Osteocyte (in vitro differentiated cells): ENCODE measurements at regions not wholly inside any gene's neighbourhood (a gene's known extent, or its start where the extent isn't known, plus 50 kb on each side); places are given as distances from the start of the nearest gene placed in this dataset.

Source experiments
- DNase-seq: peaks from one replicate; pipeline ENCODE4 v3.0.0; 2021; ENCODE audit warnings: mixed read lengths; ENCODE audit not compliant: unreplicated experiment; ENCODE audit errors: extremely low spot score
- H3K27ac Mint-ChIP-seq: one replicate; pipeline ENCODE4 v1.8.0; 2021; ENCODE audit warnings: mild to moderate bottlenecking, mixed read lengths; ENCODE audit not compliant: unreplicated experiment
- H3K27me3 Mint-ChIP-seq: one replicate; pipeline ENCODE4 v1.8.0; 2021; ENCODE audit warnings: mixed read lengths; ENCODE audit not compliant: unreplicated experiment
- H3K36me3 Mint-ChIP-seq: one replicate; pipeline ENCODE4 v1.8.0; 2021; ENCODE audit warnings: mixed read lengths; ENCODE audit not compliant: unreplicated experiment
- H3K4me1 Mint-ChIP-seq: one replicate; pipeline ENCODE4 v1.8.0; 2021; ENCODE audit warnings: mixed read lengths; ENCODE audit not compliant: unreplicated experiment
- H3K4me3 Mint-ChIP-seq: one replicate; pipeline ENCODE4 v1.8.0; 2021; ENCODE audit warnings: mild to moderate bottlenecking, moderate library complexity, mixed read lengths; ENCODE audit not compliant: unreplicated experiment
- H3K9me3 Mint-ChIP-seq: one replicate; pipeline ENCODE4 v1.8.0; 2021; ENCODE audit warnings: mixed read lengths; ENCODE audit not compliant: unreplicated experiment
- TF ChIP-seq, protein P1 (sequence below): fragments of 200-600 bp; sonication (generic); IDR thresholded peaks from 2 replicates; pipeline ENCODE4 v1.5.0; 2021; ENCODE audit warnings: antibody characterized with exemption, mild to moderate bottlenecking, moderate library complexity

DNA sequence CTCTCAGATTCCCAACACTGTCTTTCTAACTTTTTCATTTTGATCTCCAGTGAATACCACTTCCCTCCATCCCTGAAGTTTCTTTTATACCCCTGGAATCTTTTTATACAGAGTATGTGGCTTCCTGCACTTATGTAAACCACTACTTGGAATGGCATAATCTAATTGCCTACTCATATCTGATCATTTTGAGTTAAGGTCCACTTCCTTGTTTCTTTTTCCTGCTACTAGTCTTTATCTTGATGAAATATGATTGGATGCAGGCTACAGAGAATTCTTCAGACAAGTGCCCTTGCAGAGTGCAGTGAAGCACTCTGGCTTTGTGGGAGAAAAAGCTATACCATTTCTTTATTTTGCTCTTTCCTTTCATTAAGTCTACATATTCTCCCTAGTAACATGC is 325.3 kb upstream of the ADAMTS5 start:
- Mint-ChIP-seq H3K4me1 (peaks cover 42% of the 10 kb centered on the region), H3K4me3 (no peak overlapping the region), H3K27ac (no peak overlapping the region), H3K27me3 (no peaks in the 10 kb centered on the region), H3K36me3 (peaks cover 2% of the 10 kb centered on the region), H3K9me3 (peaks cover 25% of the 10 kb centered on the region)
- TF ChIP-seq, protein P1, sequence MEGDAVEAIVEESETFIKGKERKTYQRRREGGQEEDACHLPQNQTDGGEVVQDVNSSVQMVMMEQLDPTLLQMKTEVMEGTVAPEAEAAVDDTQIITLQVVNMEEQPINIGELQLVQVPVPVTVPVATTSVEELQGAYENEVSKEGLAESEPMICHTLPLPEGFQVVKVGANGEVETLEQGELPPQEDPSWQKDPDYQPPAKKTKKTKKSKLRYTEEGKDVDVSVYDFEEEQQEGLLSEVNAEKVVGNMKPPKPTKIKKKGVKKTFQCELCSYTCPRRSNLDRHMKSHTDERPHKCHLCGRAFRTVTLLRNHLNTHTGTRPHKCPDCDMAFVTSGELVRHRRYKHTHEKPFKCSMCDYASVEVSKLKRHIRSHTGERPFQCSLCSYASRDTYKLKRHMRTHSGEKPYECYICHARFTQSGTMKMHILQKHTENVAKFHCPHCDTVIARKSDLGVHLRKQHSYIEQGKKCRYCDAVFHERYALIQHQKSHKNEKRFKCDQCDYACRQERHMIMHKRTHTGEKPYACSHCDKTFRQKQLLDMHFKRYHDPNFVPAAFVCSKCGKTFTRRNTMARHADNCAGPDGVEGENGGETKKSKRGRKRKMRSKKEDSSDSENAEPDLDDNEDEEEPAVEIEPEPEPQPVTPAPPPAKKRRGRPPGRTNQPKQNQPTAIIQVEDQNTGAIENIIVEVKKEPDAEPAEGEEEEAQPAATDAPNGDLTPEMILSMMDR, result no peak
- DNase-seq, result no peak

DNA sequence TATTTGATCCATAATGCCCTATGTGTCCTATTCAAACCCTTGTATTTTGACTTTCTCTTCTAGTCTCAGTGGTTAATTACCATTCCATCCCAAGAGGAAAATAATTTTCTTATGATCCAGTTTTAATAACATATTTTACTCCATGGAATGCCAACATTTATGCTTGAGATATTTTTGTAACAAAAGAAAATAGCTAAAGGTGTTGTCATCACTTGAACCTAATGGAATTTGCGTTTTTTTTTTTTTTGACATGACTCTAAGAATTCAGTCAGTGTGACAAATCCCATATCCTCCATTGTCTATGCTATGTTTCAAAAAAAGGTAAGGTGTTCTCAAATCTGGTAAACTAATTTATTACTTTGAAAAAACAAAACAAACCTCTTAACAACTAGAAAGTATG is 324.1 kb upstream of the ADAMTS5 start:
- Mint-ChIP-seq H3K36me3 (peaks cover 2% of the 10 kb centered on the region), H3K27ac (peak overlapping the region; percentile 48), H3K4me1 (peaks cover 54% of the 10 kb centered on the region), H3K27me3 (no peaks in the 10 kb centered on the region), H3K4me3 (no peak overlapping the region), H3K9me3 (peaks cover 18% of the 10 kb centered on the region)
- no peak for DNase-seq
- TF ChIP-seq, protein P1, result no peak

GRCh38 chr21:27290028-27290427 is 323.1 kb upstream of the ADAMTS5 start:
- Mint-ChIP-seq H3K27ac (peak overlapping the region; percentile 48), H3K9me3 (peaks cover 14% of the 10 kb centered on the region), H3K36me3 (no peaks in the 10 kb centered on the region), H3K4me1 (peaks cover 54% of the 10 kb centered on the region), H3K27me3 (no peaks in the 10 kb centered on the region), H3K4me3 (peak overlapping the region; percentile 8)
- TF ChIP-seq, protein P1, result no peak
- no peak for DNase-seq

GRCh38 chr21:27286760-27287159 is 319.9 kb upstream of the ADAMTS5 start:
- peak overlapping the region; percentile 15 for H3K27ac Mint-ChIP-seq
- peaks cover 8% of the 10 kb centered on the region for H3K9me3 Mint-ChIP-seq

GRCh38 chr21:27277110-27277509 is 310.2 kb upstream of the ADAMTS5 start:
- no peak for DNase-seq
- no peak overlapping the region for H3K4me3 Mint-ChIP-seq
- TF ChIP-seq, protein P1, result no peak
- H3K4me1 Mint-ChIP-seq, result peaks cover 24% of the 10 kb centered on the region
- peaks cover 3% of the 10 kb centered on the region for H3K36me3 Mint-ChIP-seq
- H3K27me3 Mint-ChIP-seq, result no peaks in the 10 kb centered on the region
- H3K9me3 Mint-ChIP-seq, result peaks cover 11% of the 10 kb centered on the region
- H3K27ac Mint-ChIP-seq, result no peak overlapping the region

More at GRCh38 chr21:27286760-27287159, 319.9 kb upstream of the ADAMTS5 start:
- Mint-ChIP-seq H3K27me3 (no peaks in the 10 kb centered on the region), H3K4me3 (no peak overlapping the region), H3K36me3 (no peaks in the 10 kb centered on the region), H3K4me1 (peaks cover 59% of the 10 kb centered on the region)
- DNase-seq, result no peak
- TF ChIP-seq, protein P1, result no peak
